K562 (cell line): ENCODE measurements at regions not wholly inside any gene's neighbourhood (a gene's known extent, or its start where the extent isn't known, plus 50 kb on each side); places are given as distances from the start of the nearest gene placed in this dataset.

Experiments used
- ELF1 ChIP-seq: fragments of 200-800 bp; sonication (Bioruptor generic); IDR thresholded peaks from 2 replicates; pipeline ENCODE4 v1.6.1; 2016; ENCODE audit warnings: missing genetic modification characterization, missing compliant biosample characterization
- NR3C1 ChIP-seq: sonication (generic); formaldehyde crosslinking; IDR thresholded peaks from 2 replicates; pipeline ENCODE4 v1.8.1; 2022; ENCODE audit warnings: missing genetic modification reagents
- PML ChIP-seq: IDR thresholded peaks from 2 replicates; pipeline ENCODE4 v1.6.1; 2012; ENCODE audit warnings: low read length, inconsistent platforms
- ZKSCAN3 ChIP-seq: fragments of 250-450 bp; sonication (Bioruptor Pico); IDR thresholded peaks from 2 replicates; pipeline ENCODE4 v1.4.0; 2020

GRCh38 chr11:103633819-103634590 is 402.4 kb upstream of the DDI1 start:
- TF ChIP-seq ELF1 (tag) (no peak), PML (no peak), ZKSCAN3 (CRISPR knock-in tag) (no peak), NR3C1 (CRISPR knock-in tag) (no peak)
